HG03520 (cell line): ENCODE measurements at regions not wholly inside any gene's neighbourhood (a gene's known extent, or its start where the extent isn't known, plus 50 kb on each side); places are given as distances from the start of the nearest gene placed in this dataset.
"Not testable (repeated sequence)": the region's sequence is repeated elsewhere in the genome, so short reads cannot be mapped to it uniquely, and the experiment has no call there.

ENCODE experiments used
- ATAC-seq: cut with Tn5 transposase; IDR thresholded peaks from one replicate; pipeline ENCODE4 v1.9.1; 2021; ENCODE audit warnings: mild to moderate bottlenecking, moderate library complexity; ENCODE audit not compliant: unreplicated experiment

GRCh38 chr5:105230516-105231157 is 1668.0 kb upstream of the NUDT12 start:
- ATAC-seq, result no peak

GRCh38 chr5:105218018-105218417 is 1655.4 kb upstream of the NUDT12 start:
- ATAC-seq, result no peak

GRCh38 chr5:105213078-105213477 is 1650.5 kb upstream of the NUDT12 start:
- ATAC-seq, result no peak

GRCh38 chr5:105207066-105207465 is 1644.5 kb upstream of the NUDT12 start:
- ATAC-seq, result no peak

- ATAC-seq, result no peak
Measured at GRCh38 chr5:105197531-105197930, 1634.9 kb upstream of the NUDT12 start.

GRCh38 chr5:105195765-105196164 is 1633.2 kb upstream of the NUDT12 start:
- ATAC-seq, result no peak

- ATAC-seq, result no peak
Measured at GRCh38 chr5:105172918-105173317, 1610.3 kb upstream of the NUDT12 start.

GRCh38 chr5:105168806-105169205 is 1606.2 kb upstream of the NUDT12 start:
- ATAC-seq, result no peak

- ATAC-seq, result no peak
Measured at GRCh38 chr5:105167092-105167491, 1604.5 kb upstream of the NUDT12 start.

GRCh38 chr5:105163547-105163946 is 1601.0 kb upstream of the NUDT12 start:
- ATAC-seq, result no peak

GRCh38 chr5:105162557-105162956 is 1600.0 kb upstream of the NUDT12 start:
- not testable (repeated sequence) for ATAC-seq

GRCh38 chr5:105158526-105158925 is 1595.9 kb upstream of the NUDT12 start:
- no peak for ATAC-seq

- no peak for ATAC-seq
Measured at GRCh38 chr5:105150323-105150722, 1587.7 kb upstream of the NUDT12 start.

- no peak for ATAC-seq
Measured at GRCh38 chr5:105146867-105147266, 1584.3 kb upstream of the NUDT12 start.

- ATAC-seq, result no peak
Measured at GRCh38 chr5:105145152-105145551, 1582.6 kb upstream of the NUDT12 start.

GRCh38 chr5:105134328-105134727 is 1571.7 kb upstream of the NUDT12 start:
- no peak for ATAC-seq

- no peak for ATAC-seq
Measured at GRCh38 chr5:105133087-105133486, 1570.5 kb upstream of the NUDT12 start.

GRCh38 chr5:105132581-105132980 is 1570.0 kb upstream of the NUDT12 start:
- ATAC-seq, result no peak

- no peak for ATAC-seq
Measured at GRCh38 chr5:105131045-105131444, 1568.5 kb upstream of the NUDT12 start.

GRCh38 chr5:105101577-105101976 is 1539.0 kb upstream of the NUDT12 start:
- ATAC-seq, result no peak

GRCh38 chr5:105088961-105089360 is 1526.4 kb upstream of the NUDT12 start:
- ATAC-seq, result no peak

- ATAC-seq, result no peak
Measured at GRCh38 chr5:105088102-105088501, 1525.5 kb upstream of the NUDT12 start.

GRCh38 chr5:105057893-105058292 is 1495.3 kb upstream of the NUDT12 start:
- no peak for ATAC-seq
